ENCODE measurements at regions not wholly inside any gene's neighbourhood (a gene's known extent, or its start where the extent isn't known, plus 50 kb on each side); places are given as distances from the start of the nearest gene placed in this dataset.
"Not testable (repeated sequence)": the region's sequence is repeated elsewhere in the genome, so short reads cannot be mapped to it uniquely, and the experiment has no call there.

DNA sequence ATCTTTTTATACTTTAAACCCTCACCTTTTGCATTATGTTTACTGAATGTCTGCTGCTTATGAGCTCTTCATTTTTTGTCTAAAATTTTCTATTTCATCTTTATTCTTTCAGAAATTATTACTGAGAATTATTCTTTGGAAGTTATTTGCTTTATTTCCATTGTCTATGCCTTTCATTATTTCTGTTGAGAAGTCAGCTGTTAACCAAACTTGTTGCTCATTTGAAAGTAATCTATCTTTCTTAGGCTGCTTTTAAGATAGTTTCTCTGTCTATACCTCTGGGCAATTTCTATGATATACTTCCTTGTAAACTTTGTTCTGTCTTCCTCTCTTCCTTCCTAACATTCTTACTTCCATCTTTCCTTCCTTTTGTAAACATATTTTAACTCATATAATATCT lies 1165.9 kb upstream of the CELF2 start:
- TF ChIP-seq, protein P1, sequence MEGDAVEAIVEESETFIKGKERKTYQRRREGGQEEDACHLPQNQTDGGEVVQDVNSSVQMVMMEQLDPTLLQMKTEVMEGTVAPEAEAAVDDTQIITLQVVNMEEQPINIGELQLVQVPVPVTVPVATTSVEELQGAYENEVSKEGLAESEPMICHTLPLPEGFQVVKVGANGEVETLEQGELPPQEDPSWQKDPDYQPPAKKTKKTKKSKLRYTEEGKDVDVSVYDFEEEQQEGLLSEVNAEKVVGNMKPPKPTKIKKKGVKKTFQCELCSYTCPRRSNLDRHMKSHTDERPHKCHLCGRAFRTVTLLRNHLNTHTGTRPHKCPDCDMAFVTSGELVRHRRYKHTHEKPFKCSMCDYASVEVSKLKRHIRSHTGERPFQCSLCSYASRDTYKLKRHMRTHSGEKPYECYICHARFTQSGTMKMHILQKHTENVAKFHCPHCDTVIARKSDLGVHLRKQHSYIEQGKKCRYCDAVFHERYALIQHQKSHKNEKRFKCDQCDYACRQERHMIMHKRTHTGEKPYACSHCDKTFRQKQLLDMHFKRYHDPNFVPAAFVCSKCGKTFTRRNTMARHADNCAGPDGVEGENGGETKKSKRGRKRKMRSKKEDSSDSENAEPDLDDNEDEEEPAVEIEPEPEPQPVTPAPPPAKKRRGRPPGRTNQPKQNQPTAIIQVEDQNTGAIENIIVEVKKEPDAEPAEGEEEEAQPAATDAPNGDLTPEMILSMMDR (IDR thresholded peaks at IDR 0.05): no peak

GRCh38 chr10:9853405-9854355 lies 1164.0 kb upstream of the CELF2 start:
- no peak overlapping the region for H3K4me3 ChIP-seq
- H3K36me3 ChIP-seq: no peaks in the 10 kb centered on the region
- H3K27me3 ChIP-seq: no peaks in the 10 kb centered on the region
- H3K4me1 ChIP-seq: no peaks in the 10 kb centered on the region
- peaks cover 0 to 18% of the 10 kb centered on the region in 2 donors for H3K9me3 ChIP-seq
- no peak for DNase-seq (ENCODE audit: low spot score)
- no peak overlapping the region for H3K27ac ChIP-seq
- TF ChIP-seq, protein P1 (IDR thresholded peaks at IDR 0.05): peak in 1 of 2 donors; percentile 34

More for the DNA sequence above, 1165.9 kb upstream of the CELF2 start:
- no peak for DNase-seq (ENCODE audit: low spot score)
- no peak overlapping the region for H3K4me3 ChIP-seq
- no peaks in the 10 kb centered on the region for H3K4me1 ChIP-seq
- H3K9me3 ChIP-seq: peaks cover 0 to 18% of the 10 kb centered on the region in 2 donors
- no peaks in the 10 kb centered on the region for H3K27me3 ChIP-seq
- H3K36me3 ChIP-seq: no peaks in the 10 kb centered on the region
- no peak overlapping the region for H3K27ac ChIP-seq

GRCh38 chr10:9855451-9855850 lies 1162.2 kb upstream of the CELF2 start:
- H3K27ac ChIP-seq; H3K4me1 ChIP-seq; H3K4me3 ChIP-seq; H3K36me3 ChIP-seq; DNase-seq (ENCODE audit: low spot score); H3K27me3 ChIP-seq: not testable (repeated sequence)
- H3K9me3 ChIP-seq: peaks cover 0 to 18% of the 10 kb centered on the region in 2 donors

DNA sequence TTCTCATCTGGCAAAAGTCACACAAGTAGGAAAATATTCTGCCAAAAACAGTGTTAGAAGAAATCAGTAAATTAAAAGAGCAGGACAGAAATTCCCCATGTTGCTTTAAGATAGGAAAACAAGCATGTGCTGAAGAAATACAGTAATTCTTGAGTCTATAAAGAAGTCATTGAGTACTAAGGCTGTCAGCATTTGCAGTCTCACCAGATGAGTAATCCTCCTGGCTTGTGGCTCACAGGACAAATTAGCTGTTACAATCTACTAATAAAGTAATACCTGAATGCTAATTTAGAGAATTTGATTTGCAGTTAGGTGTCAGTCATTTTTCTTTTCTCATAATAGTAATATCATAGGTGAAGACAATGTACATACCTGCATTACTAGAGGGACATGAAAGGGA lies 1158.9 kb upstream of the CELF2 start:
- Histone ChIP-seq H3K27me3 (no peaks in the 10 kb centered on the region), H3K4me3 (no peak overlapping the region), H3K36me3 (no peaks in the 10 kb centered on the region), H3K27ac (no peak overlapping the region), H3K9me3 (no peaks in the 10 kb centered on the region), H3K4me1 (no peaks in the 10 kb centered on the region)
- DNase-seq (ENCODE audit: low spot score): no peak
- TF ChIP-seq, protein P1 (IDR thresholded peaks at IDR 0.05): no peak

GRCh38 chr10:9860045-9860444 lies 1157.6 kb upstream of the CELF2 start:
- no peak overlapping the region for H3K4me3 ChIP-seq
- TF ChIP-seq, protein P1 (IDR thresholded peaks at IDR 0.05): no peak
- no peaks in the 10 kb centered on the region for H3K9me3 ChIP-seq
- H3K36me3 ChIP-seq: no peaks in the 10 kb centered on the region
- no peaks in the 10 kb centered on the region for H3K4me1 ChIP-seq
- DNase-seq (ENCODE audit: low spot score): no peak
- no peak overlapping the region for H3K27ac ChIP-seq
- no peaks in the 10 kb centered on the region for H3K27me3 ChIP-seq

- H3K27ac ChIP-seq: no peak overlapping the region
- no peak for DNase-seq (ENCODE audit: low spot score)
- no peaks in the 10 kb centered on the region for H3K4me1 ChIP-seq
- no peaks in the 10 kb centered on the region for H3K27me3 ChIP-seq
- no peak overlapping the region for H3K4me3 ChIP-seq
- H3K9me3 ChIP-seq: no peaks in the 10 kb centered on the region
- TF ChIP-seq, protein P1 (IDR thresholded peaks at IDR 0.05): no peak
- H3K36me3 ChIP-seq: no peaks in the 10 kb centered on the region
Measured at GRCh38 chr10:9863559-9864121, 1154.0 kb upstream of the CELF2 start.

All from right atrium auricular region (tissue), 2 donors.